Heart left ventricle (tissue), 16 donors: ENCODE measurements at regions not wholly inside any gene's neighbourhood (a gene's known extent, or its start where the extent isn't known, plus 50 kb on each side); places are given as distances from the start of the nearest gene placed in this dataset.

Experiments used
- ATAC-seq, 4 donors: fragments of 200-7000 bp; cut with Tn5 transposase; one replicate each; pipeline ENCODE4 v1.9.1; 2020 to 2022; ENCODE audit warnings: moderate library complexity in 4 of 4, mild to moderate bottlenecking in 3 of 4, moderate number of reproducible peaks in 1 of 4
- DNase-seq, 5 donors: peaks; one replicate each; pipeline ENCODE4 v3.0.0-alpha.2; 2020
- H3K27ac ChIP-seq, 12 donors: fragments of 200-600 bp; sonication (generic) in 4 of 12; one replicate each; pipeline versions ENCODE4 v1.5.0 to v1.8.0; 2016 to 2022; ENCODE audit warnings: mild to moderate bottlenecking in 2 of 12
- H3K27me3 ChIP-seq, 9 donors: fragments of 200-600 bp; sonication (generic) in 2 of 9; one replicate each; pipeline versions ENCODE4 v1.5.1 to v1.8.0; 2016 to 2022; ENCODE audit warnings: mild to moderate bottlenecking in 3 of 9
- H3K36me3 ChIP-seq, 9 donors: fragments of 200-600 bp; sonication (generic) in 2 of 9; one replicate each; pipeline versions ENCODE4 v1.5.0 to v1.8.0; 2018 to 2022; ENCODE audit warnings: mild to moderate bottlenecking in 2 of 9
- H3K4me1 ChIP-seq, 12 donors: fragments of 200-600 bp; sonication (generic) in 4 of 12; one replicate each; pipeline versions ENCODE4 v1.5.0 to v1.8.0; 2016 to 2022; ENCODE audit warnings: mild to moderate bottlenecking in 3 of 12
- H3K4me3 ChIP-seq, 12 donors: fragments of 200-600 bp; sonication (generic) in 4 of 12; one replicate each; pipeline versions ENCODE4 v1.5.0 to v1.8.0; 2017 to 2022; ENCODE audit warnings: mild to moderate bottlenecking in 9 of 12, moderate library complexity in 4 of 12
- H3K9me3 ChIP-seq, 12 donors: fragments of 200-600 bp; sonication (generic) in 4 of 12; one replicate each; pipeline versions ENCODE4 v1.5.0 to v1.8.0; 2016 to 2022; ENCODE audit warnings: mild to moderate bottlenecking in 1 of 12
- POLR2A ChIP-seq, 2 donors: fragments of 450-650 bp; IDR thresholded peaks; one replicate each; pipeline ENCODE4 v1.6.1; 2017; ENCODE audit warnings: antibody characterized with exemption in 2 of 2, mild to moderate bottlenecking in 2 of 2, moderate library complexity in 2 of 2
- WGBS, 4 donors: extraction: QIAGEN DNeasy Blood & Tissue Kit in 2 of 4; methylation state at CpG; one replicate each; pipeline versions ENCODE4 v1.1.5 to v1.1.7; 2013 to 2018; 5-methylcytosine and 5-hydroxymethylcytosine counted together
- intact Hi-C, 10 donors: fragments of 100-400 bp; cut with DNase I; formaldehyde crosslinking; loops; one replicate each; pipeline versions ENCODE4 v1.11.1 to v1.14.2; 2022
- TF ChIP-seq, protein P1 (sequence below), 12 donors: fragments of 200-600 bp; sonication (generic) in 4 of 12; IDR thresholded peaks; one replicate each; pipeline versions ENCODE4 v1.5.0 to v1.8.0; 2018 to 2022; ENCODE audit warnings: antibody characterized with exemption in 12 of 12, mild to moderate bottlenecking in 5 of 12
- donor health status: ischemic (EF 13 %, LVEDD 7.1; RV severe dilation, severe dysfunction).
- donor health status: healthy with polysubstance abuse.
- donor health status: DM: no; HTN: yes; CAD: no.
- donor health status: DM: no; HTN: no; CAD: no.
- donor health status: ischemic (EF 25% LVEDD 6.9; RV normal size, moderate dysfunction).
- donor health status: ischemic (EF 25% LVEDD 5.7; RV mildly dilated, moderate dysfunction).
- donor health status: healthy.
- donor health status: DM: yes; HTN: yes; CAD: no.
- donor health status: ischemic (EF 35%, LVEDD 5.7; RV mildly dilated, moderate dysfunction).
- donor health status: nonischemic (EF 11% LVEDD 7.7; RV severe dilation, severe dysfunction).
- donor health status: DM: yes; HTN: yes; CAD: no.
- donor health status: PGD.
- donor health status: ischemic (EF 29% LVEDD 5.4; RV normal size, mild dysfunction).
- donor health status: nonischemic (EF 23%, LVEDD 6.1; RV moderate dilation, normal function).

GRCh38 chr20:52422574-52423336 is 231.2 kb upstream of the ZFP64 start:
- DNase-seq: no peak
- no peak overlapping the region for H3K27ac ChIP-seq
- WGBS, 4 donors: 48 to 57% (median 56%) methylated on average over 6 of the region's 6 CpGs

GRCh38 chr20:52420805-52421204 is 229.2 kb upstream of the ZFP64 start:
- intact Hi-C loops: no loop called here
- TF ChIP-seq, protein P1, sequence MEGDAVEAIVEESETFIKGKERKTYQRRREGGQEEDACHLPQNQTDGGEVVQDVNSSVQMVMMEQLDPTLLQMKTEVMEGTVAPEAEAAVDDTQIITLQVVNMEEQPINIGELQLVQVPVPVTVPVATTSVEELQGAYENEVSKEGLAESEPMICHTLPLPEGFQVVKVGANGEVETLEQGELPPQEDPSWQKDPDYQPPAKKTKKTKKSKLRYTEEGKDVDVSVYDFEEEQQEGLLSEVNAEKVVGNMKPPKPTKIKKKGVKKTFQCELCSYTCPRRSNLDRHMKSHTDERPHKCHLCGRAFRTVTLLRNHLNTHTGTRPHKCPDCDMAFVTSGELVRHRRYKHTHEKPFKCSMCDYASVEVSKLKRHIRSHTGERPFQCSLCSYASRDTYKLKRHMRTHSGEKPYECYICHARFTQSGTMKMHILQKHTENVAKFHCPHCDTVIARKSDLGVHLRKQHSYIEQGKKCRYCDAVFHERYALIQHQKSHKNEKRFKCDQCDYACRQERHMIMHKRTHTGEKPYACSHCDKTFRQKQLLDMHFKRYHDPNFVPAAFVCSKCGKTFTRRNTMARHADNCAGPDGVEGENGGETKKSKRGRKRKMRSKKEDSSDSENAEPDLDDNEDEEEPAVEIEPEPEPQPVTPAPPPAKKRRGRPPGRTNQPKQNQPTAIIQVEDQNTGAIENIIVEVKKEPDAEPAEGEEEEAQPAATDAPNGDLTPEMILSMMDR (IDR thresholded peaks at IDR 0.05): no peak
- no peak for TF ChIP-seq POLR2A (IDR thresholded peaks at IDR 0.05)
- DNase-seq (no peak), ATAC-seq (no peak)
- WGBS, 4 donors: 84 to 89% (median 86%) methylated on average over 3 of the region's 3 CpGs
- Histone ChIP-seq H3K36me3 (no peaks in the 10 kb centered on the region), H3K9me3 (peaks cover 0 to 15% (median 4%) of the 10 kb centered on the region in 12 donors), H3K27me3 (no peaks in the 10 kb centered on the region), H3K4me3 (no peak overlapping the region), H3K27ac (no peak overlapping the region), H3K4me1 (no peaks in the 10 kb centered on the region)

More at GRCh38 chr20:52422574-52423336, 231.2 kb upstream of the ZFP64 start:
- no peak for ATAC-seq
- H3K4me1 ChIP-seq: no peaks in the 10 kb centered on the region
- intact Hi-C loops: no loop called here
- H3K36me3 ChIP-seq: no peaks in the 10 kb centered on the region
- no peak overlapping the region for H3K4me3 ChIP-seq
- H3K27me3 ChIP-seq: no peaks in the 10 kb centered on the region
- TF ChIP-seq POLR2A (IDR thresholded peaks at IDR 0.05): no peak
- TF ChIP-seq, protein P1 (IDR thresholded peaks at IDR 0.05): no peak
- H3K9me3 ChIP-seq: peaks cover 0 to 15% (median 4%) of the 10 kb centered on the region in 12 donors

DNA sequence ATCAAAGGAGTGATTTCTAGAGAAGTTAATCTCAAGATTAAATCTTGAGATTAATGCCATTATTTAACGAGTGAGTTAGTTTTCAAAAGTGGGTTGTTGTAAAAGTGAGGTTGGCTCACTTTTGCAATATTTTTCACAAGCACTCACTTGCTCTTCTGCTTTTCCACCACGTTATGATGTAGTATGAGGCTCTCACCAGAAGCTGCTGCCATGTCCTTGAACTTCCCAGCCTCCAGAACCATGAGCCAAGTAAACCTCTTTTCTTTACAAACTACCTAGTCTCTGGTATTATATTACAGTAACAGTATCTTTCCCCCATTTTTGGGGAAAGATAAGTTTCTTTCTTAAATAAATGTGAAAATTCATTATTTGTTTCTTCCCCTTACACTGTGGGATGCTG is 227.6 kb upstream of the ZFP64 start:
- Histone ChIP-seq H3K4me3 (no peak overlapping the region), H3K4me1 (no peaks in the 10 kb centered on the region), H3K36me3 (no peaks in the 10 kb centered on the region), H3K27me3 (no peaks in the 10 kb centered on the region), H3K27ac (no peak overlapping the region), H3K9me3 (peaks cover 0 to 15% (median 4%) of the 10 kb centered on the region in 12 donors)
- DNase-seq: no peak
- intact Hi-C loops: no loop called here
- TF ChIP-seq, protein P1 (IDR thresholded peaks at IDR 0.05): no peak
- TF ChIP-seq POLR2A (IDR thresholded peaks at IDR 0.05): no peak
- WGBS, 4 donors: 74 to 82% (median 74%) methylated on average over 2 of the region's 2 CpGs
- no peak for ATAC-seq

DNA sequence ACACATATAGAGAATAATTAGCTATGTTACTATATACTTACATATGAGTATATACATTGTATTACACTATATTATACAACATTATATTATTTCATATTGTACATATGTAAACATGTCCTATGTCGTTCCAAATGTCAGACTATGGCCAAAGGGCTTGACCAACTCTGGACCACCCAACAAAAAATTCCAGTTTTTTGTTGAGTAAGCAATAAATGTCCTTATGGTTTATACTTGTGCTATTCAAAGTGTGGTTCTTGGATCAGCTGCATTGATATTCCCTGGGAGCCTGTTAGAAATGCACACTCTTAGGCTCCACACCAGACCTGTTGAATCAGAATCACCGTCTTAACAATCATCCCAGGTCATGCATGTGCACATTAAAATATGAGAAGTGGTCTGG is 225.4 kb upstream of the ZFP64 start:
- Histone ChIP-seq H3K9me3 (peaks cover 0 to 15% (median 8%) of the 10 kb centered on the region in 12 donors), H3K4me1 (no peaks in the 10 kb centered on the region), H3K27me3 (no peaks in the 10 kb centered on the region), H3K36me3 (no peaks in the 10 kb centered on the region), H3K27ac (no peak overlapping the region), H3K4me3 (no peak overlapping the region)
- ATAC-seq: no peak
- intact Hi-C loops: no loop called here
- no peak for DNase-seq
- TF ChIP-seq, protein P1 (IDR thresholded peaks at IDR 0.05): no peak
- TF ChIP-seq POLR2A (IDR thresholded peaks at IDR 0.05): no peak
- 77 to 84% (median 82%) methylated on average over 2 of the region's 2 CpGs for WGBS, 4 donors
